GM21529 (cell line): ENCODE measurements at regions not wholly inside any gene's neighbourhood (a gene's known extent, or its start where the extent isn't known, plus 50 kb on each side); places are given as distances from the start of the nearest gene placed in this dataset.

ENCODE experiments used
- ATAC-seq: cut with Tn5 transposase; IDR thresholded peaks from one replicate; pipeline ENCODE4 v1.9.1; 2021; ENCODE audit not compliant: unreplicated experiment

- no peak for ATAC-seq
These were observed 55.1 kb upstream of the SLC25A26 start for GRCh38 chr3:66165660-66166059.

DNA sequence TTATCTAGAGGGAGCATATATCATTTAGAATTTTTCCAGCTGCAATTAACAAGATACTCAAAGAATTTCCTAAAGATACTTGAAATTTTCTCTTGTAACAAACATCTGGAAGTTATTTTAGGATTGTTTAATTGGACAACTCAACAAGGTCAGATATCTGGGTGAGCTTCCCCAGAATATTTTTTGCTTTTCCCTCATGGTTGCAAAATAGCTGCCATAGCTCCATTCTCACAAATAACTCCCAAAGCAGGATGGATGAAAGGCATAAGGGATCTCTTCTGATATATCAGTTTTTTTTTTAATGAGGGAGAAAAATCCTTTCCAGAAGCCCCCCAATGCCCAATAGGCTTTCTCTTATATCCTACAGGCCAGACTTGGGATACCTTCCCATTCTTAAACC is 56.6 kb upstream of the SLC25A26 start:
- no peak for ATAC-seq

- no peak for ATAC-seq
These were observed 57.6 kb upstream of the SLC25A26 start for GRCh38 chr3:66163222-66163621.

GRCh38 chr3:66162766-66163165 is 58.0 kb upstream of the SLC25A26 start:
- no peak for ATAC-seq

DNA sequence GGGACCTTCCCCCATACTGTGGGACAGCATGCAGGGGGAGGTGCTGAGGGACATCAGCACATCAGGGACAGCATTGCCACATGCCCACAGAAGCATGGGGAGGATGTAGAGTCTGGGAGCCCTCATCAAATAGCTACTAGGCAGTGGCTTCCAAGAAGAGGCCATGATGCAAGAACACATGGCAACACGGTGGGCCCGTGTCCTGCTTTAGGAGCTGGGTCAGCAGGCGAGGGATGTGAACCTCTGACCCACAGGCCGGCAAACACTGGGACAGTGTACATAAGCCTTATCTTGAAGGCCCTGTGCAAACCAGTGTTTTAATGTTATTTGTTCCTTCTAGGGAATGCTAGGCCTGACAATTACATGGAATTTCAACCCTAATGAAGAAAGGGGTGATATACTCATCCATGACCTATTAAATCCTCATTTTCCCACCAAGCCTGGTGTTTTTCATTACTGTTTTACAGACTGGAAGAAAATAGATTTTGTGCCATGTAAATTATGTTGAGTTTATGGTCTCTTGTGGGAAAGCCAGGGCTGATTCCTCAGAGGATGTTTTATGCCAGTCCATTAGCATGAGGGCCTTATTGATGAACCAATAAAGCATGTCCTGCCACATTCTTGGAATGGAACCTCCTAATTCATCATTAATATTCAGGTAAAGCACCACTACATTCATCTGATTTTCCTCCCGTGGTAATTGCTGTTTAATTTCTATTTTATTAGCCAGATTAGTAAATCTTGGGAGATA is 61.7 kb upstream of the SLC25A26 start:
- no peak for ATAC-seq

GRCh38 chr3:66154444-66154861 is 66.3 kb upstream of the SLC25A26 start:
- no peak for ATAC-seq

- no peak for ATAC-seq
These were observed 67.0 kb upstream of the SLC25A26 start for GRCh38 chr3:66153481-66154443.

GRCh38 chr3:66152336-66152735 is 68.5 kb upstream of the SLC25A26 start:
- ATAC-seq: no peak

GRCh38 chr3:66150977-66151376 is 69.8 kb upstream of the SLC25A26 start:
- ATAC-seq: no peak

DNA sequence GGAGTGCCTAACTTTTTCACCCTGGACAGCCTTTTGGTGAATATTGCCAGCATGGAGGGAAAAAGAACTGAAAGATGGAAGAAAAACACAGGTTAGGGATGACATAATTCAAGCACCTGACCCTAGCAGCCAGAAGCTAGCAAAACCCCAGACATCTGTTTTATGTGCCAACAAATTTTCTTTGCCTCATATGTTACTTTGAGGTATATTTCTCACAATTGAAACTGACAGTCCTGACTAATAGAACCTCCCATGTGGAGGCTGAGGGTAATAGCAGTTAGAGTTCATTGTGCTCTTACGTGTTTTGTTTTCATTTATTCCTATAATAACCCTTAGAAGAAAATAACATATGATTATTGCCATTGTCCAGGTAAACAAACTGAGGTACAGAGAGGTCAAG is 71.5 kb upstream of the SLC25A26 start:
- no peak for ATAC-seq

GRCh38 chr3:66145408-66145733 is 75.4 kb upstream of the SLC25A26 start:
- no peak for ATAC-seq

DNA sequence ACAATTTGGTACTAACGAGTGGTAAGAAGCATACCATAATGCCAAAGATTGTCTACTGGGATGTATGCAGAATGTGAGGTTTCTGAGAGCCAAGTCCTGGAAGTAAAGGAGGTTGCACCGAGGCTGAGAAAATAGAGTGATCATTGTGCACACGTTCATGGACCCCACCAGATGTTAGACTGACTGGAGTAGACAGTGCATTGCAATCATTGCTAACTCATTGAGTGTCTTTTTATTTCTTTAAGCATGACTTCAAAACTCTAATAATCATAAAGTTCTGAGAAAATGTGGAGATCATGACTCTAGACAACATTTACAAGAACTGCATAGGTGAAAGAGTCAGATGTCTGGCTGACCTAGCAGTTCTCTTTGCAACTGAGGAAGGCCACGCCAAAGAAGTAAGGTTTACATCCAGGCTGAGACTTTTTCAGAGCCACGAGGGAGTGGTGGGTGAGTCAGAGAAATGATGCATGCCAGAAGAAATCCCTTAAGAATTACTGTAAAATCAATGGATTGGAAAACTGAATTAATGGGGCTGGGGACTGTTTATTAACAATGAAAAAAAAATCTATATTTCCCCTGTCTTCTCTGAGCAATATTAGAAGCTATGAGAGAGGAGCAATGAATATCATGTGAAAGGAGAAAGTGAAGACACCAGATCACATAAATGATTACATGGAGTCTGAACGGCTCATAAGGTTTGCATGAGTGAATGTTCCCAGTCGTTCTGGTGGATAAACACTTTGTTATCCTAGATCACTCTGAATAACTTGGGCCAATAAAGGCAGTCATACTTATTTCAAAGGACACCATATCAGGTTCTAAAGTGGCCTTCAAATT is 76.0 kb upstream of the SLC25A26 start:
- ATAC-seq: no peak

- no peak for ATAC-seq
These were observed 78.7 kb upstream of the SLC25A26 start for GRCh38 chr3:66142079-66142478.

DNA sequence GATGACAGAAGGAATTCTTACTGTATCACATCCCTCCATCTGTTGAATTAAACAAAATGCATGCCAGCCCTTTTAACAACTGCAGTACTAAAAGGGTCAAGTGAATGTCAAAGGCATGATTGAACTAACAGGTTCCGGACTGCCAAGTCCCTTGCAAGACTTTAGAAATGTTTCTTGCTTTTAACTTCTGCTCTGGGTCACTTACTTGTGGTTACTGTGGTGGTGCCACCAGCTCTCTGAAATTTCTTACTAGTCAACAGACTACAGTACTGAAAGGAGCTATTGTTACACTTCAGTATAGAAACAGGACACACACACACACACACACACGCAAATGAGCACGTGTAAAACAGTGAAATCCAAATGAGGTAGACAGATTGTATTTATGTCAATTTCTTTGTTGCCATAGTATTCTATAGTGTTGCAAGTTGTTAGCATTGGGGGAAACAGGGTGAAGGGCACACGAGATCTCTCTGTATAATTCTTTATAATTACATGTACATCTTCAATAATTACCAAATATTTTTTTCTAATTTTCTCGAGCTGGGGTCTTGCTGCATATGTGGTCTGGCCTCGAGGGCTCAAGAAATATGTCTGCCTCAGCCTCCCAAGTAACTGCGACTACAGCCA is 79.9 kb upstream of the SLC25A26 start:
- no peak for ATAC-seq

DNA sequence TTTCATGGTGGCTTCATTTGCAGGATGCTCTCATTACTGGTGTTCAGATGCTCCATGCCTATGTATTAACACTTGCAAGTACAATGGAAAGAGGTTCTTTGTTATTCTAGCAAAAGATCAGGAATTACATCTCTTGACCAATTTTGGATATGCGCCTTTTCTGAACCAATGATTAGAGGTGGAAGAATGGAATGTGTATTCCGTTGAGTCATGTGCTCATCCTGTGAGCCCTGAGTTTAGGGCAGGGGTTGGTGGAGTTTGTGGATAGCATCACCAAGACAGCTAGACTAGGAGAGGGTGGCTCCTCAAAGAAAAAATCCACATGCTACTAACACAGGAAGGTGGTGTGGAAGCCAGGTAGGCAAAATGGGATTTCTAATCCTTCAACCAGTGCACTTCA is 80.7 kb upstream of the SLC25A26 start:
- no peak for ATAC-seq

GRCh38 chr3:66139415-66139814 is 81.4 kb upstream of the SLC25A26 start:
- ATAC-seq: no peak

DNA sequence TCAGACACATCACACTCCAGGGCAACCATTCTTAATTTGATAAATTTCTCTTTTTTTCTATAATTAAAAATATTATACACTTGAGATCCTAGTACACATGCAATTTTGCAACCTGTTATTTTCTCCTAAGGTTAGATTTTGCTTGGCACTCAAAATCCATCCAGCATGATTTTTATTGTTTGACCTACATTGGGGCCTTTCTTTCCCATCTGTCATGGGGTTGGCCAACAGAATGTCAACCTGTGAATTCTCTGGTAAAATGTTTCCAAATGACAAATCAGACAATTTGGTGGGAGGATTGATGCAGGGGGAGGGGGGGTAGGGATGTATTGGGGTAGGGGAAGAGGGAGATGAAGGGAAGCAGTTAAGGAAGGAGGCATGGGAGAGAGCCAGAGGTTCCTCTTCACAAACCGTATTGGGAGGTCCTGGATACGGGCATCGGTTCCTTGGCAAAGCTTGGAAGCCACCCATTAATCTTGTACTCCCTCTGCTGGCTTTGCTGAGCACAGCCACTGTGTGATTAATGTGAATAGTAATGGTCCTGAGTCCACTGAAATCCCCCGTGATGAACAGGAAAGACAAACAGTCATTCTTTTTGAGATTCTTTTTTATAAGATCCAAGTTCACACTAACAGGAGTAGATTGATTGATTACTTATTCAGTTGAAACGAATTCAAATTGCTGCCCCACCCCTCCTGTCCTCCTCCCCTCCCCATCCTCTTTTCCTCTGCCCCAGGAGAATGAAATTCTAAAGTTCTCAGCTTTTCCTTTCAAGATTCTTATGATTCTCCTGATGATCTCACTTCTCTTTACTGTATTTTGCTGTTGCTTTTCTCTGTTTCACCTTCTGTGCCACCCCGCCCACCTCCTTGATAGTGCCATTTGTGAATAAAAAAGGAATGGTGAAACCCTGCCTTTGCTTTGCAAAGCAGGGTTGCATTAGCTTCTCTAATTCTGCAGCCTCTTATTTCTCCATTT is 82.2 kb upstream of the SLC25A26 start:
- ATAC-seq: peak; percentile 79

- no peak for ATAC-seq
These were observed 84.2 kb upstream of the SLC25A26 start for GRCh38 chr3:66136597-66136996.

DNA sequence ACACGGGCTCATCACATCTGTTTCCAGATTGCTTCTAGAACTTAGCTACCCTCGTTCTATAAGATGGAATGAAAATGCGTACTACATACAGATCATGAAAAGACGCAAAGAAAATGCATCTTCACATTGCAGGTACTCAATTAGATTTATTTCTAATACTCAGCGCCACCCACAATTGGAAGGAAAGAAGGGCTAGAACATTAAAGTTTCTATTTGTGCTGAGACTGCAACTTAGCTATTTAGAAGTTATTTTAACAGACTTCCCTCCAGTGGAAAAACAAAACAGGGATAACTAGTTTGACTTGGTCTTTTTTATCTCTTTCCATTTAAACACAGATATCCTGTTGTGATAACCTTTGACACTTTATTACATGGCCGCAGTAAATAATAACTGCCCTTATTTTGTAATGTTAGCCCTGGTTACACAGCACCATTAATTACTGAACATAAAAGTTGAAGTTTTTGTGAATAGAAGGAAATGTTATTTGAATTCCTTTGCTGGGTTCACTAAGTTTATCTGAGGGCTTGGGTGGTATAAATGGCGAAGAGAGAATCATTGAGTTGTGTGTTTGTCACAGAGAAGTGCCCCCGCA is 86.9 kb upstream of the SLC25A26 start:
- ATAC-seq: no peak
